Hepatocyte (in vitro differentiated cells): ENCODE measurements at regions not wholly inside any gene's neighbourhood (a gene's known extent, or its start where the extent isn't known, plus 50 kb on each side); places are given as distances from the start of the nearest gene placed in this dataset.

Experiments
- EZH2 ChIP-seq: fragments of 200-600 bp; sonication (generic); IDR thresholded peaks from 2 replicates; pipeline ENCODE4 v1.6.1; 2016; ENCODE audit warnings: antibody characterized with exemption, mild to moderate bottlenecking, borderline replicate concordance
- EZH2phosphoT487 ChIP-seq: fragments of 200-600 bp; sonication (generic); IDR thresholded peaks from one replicate; pipeline ENCODE4 v1.6.1; 2018; ENCODE audit warnings: antibody characterized with exemption, mild to moderate bottlenecking, low read depth, moderate library complexity; ENCODE audit not compliant: unreplicated experiment, severe bottlenecking
- TF ChIP-seq, protein P1 (sequence below): fragments of 200-600 bp; sonication (generic); IDR thresholded peaks from 2 replicates; pipeline ENCODE4 v1.5.1; 2016; ENCODE audit warnings: antibody characterized with exemption, mild to moderate bottlenecking; ENCODE audit not compliant: poor library complexity

DNA sequence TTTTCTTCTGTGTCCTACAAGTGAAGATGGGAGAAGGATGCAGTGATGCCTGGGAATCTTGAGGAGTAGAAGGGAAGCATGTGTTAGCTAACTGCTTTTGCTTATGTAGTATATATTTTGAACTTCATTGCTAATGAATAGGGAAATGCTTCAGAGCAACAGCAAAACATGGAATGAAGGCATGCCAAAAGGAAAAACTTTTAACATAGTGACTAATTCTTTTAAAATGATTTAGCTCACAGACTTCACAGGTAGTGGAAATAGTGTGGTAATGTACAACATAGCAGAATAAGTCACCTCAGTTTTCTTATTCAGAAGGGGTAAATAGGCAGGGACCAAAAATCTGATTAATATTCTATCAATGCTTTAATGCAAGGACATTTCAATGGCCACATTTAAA is 95.5 kb downstream of the LYPLAL1 start:
- TF ChIP-seq, protein P1, sequence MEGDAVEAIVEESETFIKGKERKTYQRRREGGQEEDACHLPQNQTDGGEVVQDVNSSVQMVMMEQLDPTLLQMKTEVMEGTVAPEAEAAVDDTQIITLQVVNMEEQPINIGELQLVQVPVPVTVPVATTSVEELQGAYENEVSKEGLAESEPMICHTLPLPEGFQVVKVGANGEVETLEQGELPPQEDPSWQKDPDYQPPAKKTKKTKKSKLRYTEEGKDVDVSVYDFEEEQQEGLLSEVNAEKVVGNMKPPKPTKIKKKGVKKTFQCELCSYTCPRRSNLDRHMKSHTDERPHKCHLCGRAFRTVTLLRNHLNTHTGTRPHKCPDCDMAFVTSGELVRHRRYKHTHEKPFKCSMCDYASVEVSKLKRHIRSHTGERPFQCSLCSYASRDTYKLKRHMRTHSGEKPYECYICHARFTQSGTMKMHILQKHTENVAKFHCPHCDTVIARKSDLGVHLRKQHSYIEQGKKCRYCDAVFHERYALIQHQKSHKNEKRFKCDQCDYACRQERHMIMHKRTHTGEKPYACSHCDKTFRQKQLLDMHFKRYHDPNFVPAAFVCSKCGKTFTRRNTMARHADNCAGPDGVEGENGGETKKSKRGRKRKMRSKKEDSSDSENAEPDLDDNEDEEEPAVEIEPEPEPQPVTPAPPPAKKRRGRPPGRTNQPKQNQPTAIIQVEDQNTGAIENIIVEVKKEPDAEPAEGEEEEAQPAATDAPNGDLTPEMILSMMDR: no peak
- TF ChIP-seq EZH2phosphoT487 (no peak), EZH2 (no peak)
